Liver (tissue), 3 donors: ENCODE measurements at regions not wholly inside any gene's neighbourhood (a gene's known extent, or its start where the extent isn't known, plus 50 kb on each side); places are given as distances from the start of the nearest gene placed in this dataset.
A peak's percentile ranks its signal among the peaks of the same experiment; 100 is the strongest.
"Not testable (repeated sequence)": the region's sequence is repeated elsewhere in the genome, so short reads cannot be mapped to it uniquely, and the experiment has no call there.

ENCODE experiments used
- EGR1 ChIP-seq, 2 donors: IDR thresholded peaks; 2 replicates each; pipeline ENCODE4 v1.6.1; 2016 to 2018; ENCODE audit warnings: antibody characterized with exemption in 2 of 2, low read depth in 2 of 2
- FOXA1 ChIP-seq: IDR thresholded peaks from 2 replicates; pipeline ENCODE4 v1.6.1; 2016; ENCODE audit warnings: antibody characterized with exemption
- FOXA2 ChIP-seq: IDR thresholded peaks from 2 replicates; pipeline ENCODE4 v1.6.1; 2016; ENCODE audit warnings: antibody characterized with exemption
- GABPA ChIP-seq, 2 donors: IDR thresholded peaks in 1 of 2; conservative IDR thresholded peaks in 1 of 2; 2 replicates each; pipeline ENCODE4 v1.6.1; 2016; ENCODE audit warnings: antibody characterized with exemption in 2 of 2, mild to moderate bottlenecking in 1 of 2, moderate library complexity in 1 of 2
- HNF4A ChIP-seq, 2 donors: conservative IDR thresholded peaks; 2 replicates each; pipeline ENCODE4 v1.6.1; 2016; ENCODE audit warnings: antibody characterized with exemption in 2 of 2, mild to moderate bottlenecking in 2 of 2
- HNF4G ChIP-seq: IDR thresholded peaks from 2 replicates; pipeline ENCODE4 v1.6.1; 2016; ENCODE audit warnings: antibody characterized with exemption
- JUND ChIP-seq, 2 donors: IDR thresholded peaks; 2 replicates each; pipeline ENCODE4 v1.6.1; 2016; ENCODE audit warnings: antibody characterized with exemption in 2 of 2
- RAD21 ChIP-seq, 2 donors: IDR thresholded peaks; 2 replicates each; pipeline ENCODE4 v1.6.1; 2016; ENCODE audit warnings: antibody characterized with exemption in 2 of 2, mild to moderate bottlenecking in 2 of 2
- TAF1 ChIP-seq: conservative IDR thresholded peaks from 2 replicates; pipeline ENCODE4 v1.6.1; 2016; ENCODE audit warnings: antibody characterized with exemption, mild to moderate bottlenecking
- YY1 ChIP-seq: IDR thresholded peaks from 2 replicates; pipeline ENCODE4 v1.6.1; 2016; ENCODE audit warnings: antibody characterized with exemption, mild to moderate bottlenecking
- ZBTB33 ChIP-seq: IDR thresholded peaks from 2 replicates; pipeline ENCODE4 v1.6.1; 2016; ENCODE audit warnings: antibody characterized with exemption
- TF ChIP-seq, protein P1 (sequence below): IDR thresholded peaks from 2 replicates; pipeline ENCODE4 v1.6.1; 2016; ENCODE audit warnings: antibody characterized with exemption, mild to moderate bottlenecking
- TF ChIP-seq, protein P2 (sequence below): fragments of 150-350 bp; IDR thresholded peaks from 2 replicates; pipeline ENCODE4 v1.5.1; 2017; ENCODE audit warnings: improper control_type of control experiment, low read depth, low read length; ENCODE audit not compliant: missing input control
- donor health status: healthy.
- donor health status: healthy.

GRCh38 chr2:111584950-111585349, 299.0 kb downstream of the ANAPC1 start:
- TF ChIP-seq RAD21 (IDR thresholded peaks at IDR 0.05); ZBTB33; FOXA1; GABPA (IDR thresholded peaks at IDR 0.05 in 1 of 2, conservative IDR thresholded peaks at IDR 0.05 in 1 of 2); EGR1 (IDR thresholded peaks at IDR 0.05; ENCODE audit: low read depth in 2 of 2); TAF1; JUND (IDR thresholded peaks at IDR 0.05); FOXA2; HNF4G; YY1: not testable (repeated sequence)
- TF ChIP-seq, protein P1, sequence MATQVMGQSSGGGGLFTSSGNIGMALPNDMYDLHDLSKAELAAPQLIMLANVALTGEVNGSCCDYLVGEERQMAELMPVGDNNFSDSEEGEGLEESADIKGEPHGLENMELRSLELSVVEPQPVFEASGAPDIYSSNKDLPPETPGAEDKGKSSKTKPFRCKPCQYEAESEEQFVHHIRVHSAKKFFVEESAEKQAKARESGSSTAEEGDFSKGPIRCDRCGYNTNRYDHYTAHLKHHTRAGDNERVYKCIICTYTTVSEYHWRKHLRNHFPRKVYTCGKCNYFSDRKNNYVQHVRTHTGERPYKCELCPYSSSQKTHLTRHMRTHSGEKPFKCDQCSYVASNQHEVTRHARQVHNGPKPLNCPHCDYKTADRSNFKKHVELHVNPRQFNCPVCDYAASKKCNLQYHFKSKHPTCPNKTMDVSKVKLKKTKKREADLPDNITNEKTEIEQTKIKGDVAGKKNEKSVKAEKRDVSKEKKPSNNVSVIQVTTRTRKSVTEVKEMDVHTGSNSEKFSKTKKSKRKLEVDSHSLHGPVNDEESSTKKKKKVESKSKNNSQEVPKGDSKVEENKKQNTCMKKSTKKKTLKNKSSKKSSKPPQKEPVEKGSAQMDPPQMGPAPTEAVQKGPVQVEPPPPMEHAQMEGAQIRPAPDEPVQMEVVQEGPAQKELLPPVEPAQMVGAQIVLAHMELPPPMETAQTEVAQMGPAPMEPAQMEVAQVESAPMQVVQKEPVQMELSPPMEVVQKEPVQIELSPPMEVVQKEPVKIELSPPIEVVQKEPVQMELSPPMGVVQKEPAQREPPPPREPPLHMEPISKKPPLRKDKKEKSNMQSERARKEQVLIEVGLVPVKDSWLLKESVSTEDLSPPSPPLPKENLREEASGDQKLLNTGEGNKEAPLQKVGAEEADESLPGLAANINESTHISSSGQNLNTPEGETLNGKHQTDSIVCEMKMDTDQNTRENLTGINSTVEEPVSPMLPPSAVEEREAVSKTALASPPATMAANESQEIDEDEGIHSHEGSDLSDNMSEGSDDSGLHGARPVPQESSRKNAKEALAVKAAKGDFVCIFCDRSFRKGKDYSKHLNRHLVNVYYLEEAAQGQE = not testable (repeated sequence)
- TF ChIP-seq, protein P2, sequence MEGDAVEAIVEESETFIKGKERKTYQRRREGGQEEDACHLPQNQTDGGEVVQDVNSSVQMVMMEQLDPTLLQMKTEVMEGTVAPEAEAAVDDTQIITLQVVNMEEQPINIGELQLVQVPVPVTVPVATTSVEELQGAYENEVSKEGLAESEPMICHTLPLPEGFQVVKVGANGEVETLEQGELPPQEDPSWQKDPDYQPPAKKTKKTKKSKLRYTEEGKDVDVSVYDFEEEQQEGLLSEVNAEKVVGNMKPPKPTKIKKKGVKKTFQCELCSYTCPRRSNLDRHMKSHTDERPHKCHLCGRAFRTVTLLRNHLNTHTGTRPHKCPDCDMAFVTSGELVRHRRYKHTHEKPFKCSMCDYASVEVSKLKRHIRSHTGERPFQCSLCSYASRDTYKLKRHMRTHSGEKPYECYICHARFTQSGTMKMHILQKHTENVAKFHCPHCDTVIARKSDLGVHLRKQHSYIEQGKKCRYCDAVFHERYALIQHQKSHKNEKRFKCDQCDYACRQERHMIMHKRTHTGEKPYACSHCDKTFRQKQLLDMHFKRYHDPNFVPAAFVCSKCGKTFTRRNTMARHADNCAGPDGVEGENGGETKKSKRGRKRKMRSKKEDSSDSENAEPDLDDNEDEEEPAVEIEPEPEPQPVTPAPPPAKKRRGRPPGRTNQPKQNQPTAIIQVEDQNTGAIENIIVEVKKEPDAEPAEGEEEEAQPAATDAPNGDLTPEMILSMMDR = not testable (repeated sequence)
- TF ChIP-seq HNF4A (conservative IDR thresholded peaks at IDR 0.05) = peak in 1 of 2 donors; percentile 24
